Mucosa of stomach (tissue), 1 donor: ENCODE measurements at regions not wholly inside any gene's neighbourhood (a gene's known extent, or its start where the extent isn't known, plus 50 kb on each side); places are given as distances from the start of the nearest gene placed in this dataset.

Source experiments
- H3K27me3 ChIP-seq: one replicate; pipeline ENCODE4 v1.7.0; 2013; ENCODE audit warnings: mild to moderate bottlenecking, low read length; ENCODE audit not compliant: control insufficient read depth, insufficient read depth
- H3K36me3 ChIP-seq: one replicate; pipeline ENCODE4 v1.7.0; 2013; ENCODE audit warnings: low read length; ENCODE audit not compliant: control insufficient read depth, insufficient read depth
- H3K4me1 ChIP-seq: one replicate; pipeline ENCODE4 v1.7.0; 2013; ENCODE audit warnings: mild to moderate bottlenecking, low read length; ENCODE audit not compliant: control insufficient read depth, insufficient read depth
- H3K4me3 ChIP-seq: one replicate; pipeline ENCODE4 v1.7.0; 2013; ENCODE audit warnings: low read length
- H3K9ac ChIP-seq: one replicate; pipeline ENCODE4 v1.7.0; 2013; ENCODE audit warnings: mild to moderate bottlenecking, low read length, moderate library complexity
- H3K9me3 ChIP-seq: one replicate; pipeline ENCODE4 v1.7.0; 2013; ENCODE audit warnings: mild to moderate bottlenecking, low read length, moderate library complexity; ENCODE audit not compliant: control insufficient read depth
- donor health status: Pancreatic carcinoma.

DNA sequence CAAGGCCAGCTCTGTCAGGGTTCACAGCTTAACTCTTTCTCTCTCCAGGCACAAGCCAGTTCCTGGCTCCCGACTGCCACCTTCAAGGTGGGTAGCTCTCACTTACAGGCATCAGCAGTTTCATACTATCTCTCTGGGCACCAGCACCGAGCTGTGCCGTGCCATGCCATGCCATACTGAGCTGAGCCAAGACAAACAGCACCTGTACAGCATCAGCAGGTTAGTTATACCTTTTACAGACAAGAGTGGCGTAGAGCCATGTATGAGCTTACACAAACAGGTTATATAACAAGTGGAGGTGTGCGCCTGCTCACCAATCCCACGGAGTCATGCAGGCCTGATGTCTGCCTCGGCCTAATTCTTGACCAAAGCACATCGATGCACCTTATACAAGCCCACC lies 1098.7 kb downstream of the AACS start:
- H3K4me1 ChIP-seq: no peaks in the 10 kb centered on the region
- no peaks in the 10 kb centered on the region for H3K36me3 ChIP-seq
- H3K9ac ChIP-seq: no peak overlapping the region
- no peaks in the 10 kb centered on the region for H3K27me3 ChIP-seq
- peaks cover 3% of the 10 kb centered on the region for H3K9me3 ChIP-seq
- H3K4me3 ChIP-seq: no peak overlapping the region

DNA sequence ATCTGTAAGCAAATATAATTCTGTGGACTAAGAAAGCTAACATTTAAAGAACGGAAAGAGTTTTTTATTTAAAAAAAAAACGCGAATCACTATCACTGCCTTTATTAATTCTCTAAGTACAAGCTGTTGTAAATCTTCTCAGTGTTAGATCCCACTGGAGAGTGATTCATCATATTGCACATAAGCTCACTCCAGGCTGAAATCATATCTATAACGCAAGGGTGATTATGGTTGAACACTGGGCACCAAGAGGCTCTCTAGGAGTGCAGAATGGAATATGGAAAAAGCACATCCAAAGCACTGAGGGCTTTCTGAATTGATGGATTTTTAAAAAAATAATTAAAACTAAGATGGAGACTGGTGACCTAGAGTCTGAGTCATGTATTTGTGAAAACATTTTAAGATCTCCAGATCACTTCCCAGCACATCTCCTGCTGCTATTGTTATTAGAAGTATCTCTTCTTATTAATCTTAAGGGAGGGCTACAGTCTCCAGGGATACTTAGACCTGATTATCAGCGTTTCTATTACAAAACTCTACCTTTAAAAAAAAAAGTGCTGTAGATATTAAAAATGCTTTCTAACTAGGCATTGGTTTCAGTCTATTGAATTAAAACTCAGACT lies 1106.8 kb downstream of the AACS start:
- H3K4me1 ChIP-seq: no peaks in the 10 kb centered on the region
- no peaks in the 10 kb centered on the region for H3K27me3 ChIP-seq
- no peak overlapping the region for H3K9ac ChIP-seq
- peaks cover 3% of the 10 kb centered on the region for H3K9me3 ChIP-seq
- no peaks in the 10 kb centered on the region for H3K36me3 ChIP-seq
- H3K4me3 ChIP-seq: no peak overlapping the region

DNA sequence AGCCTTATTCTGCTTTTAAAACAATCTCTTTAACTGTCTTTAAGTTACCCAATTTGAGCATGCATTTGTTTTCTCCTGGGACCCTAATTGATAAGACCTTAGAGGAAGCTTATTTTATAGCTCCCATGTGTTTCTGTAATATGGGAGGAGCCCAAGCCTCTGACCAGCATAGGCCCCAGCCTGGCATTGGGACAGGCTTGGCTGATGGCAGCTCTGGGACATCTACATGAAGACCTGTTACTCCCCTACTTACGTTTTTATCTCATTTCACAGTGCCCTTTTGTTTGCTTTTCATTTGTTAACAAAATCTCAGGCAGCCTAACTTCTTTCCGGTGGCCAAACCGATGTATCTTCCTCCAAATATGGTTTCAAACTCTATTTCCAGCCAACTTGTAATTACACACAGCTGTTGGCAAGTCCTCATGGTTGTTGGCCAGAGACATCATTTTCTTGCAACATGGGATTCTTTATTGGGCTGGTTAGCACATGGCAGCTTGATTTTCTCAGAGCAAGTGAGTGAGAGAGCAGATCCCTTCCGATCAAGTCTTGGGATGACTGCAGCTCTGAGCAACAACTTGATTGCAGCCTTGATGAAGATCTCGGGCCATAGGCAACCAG lies 1117.5 kb downstream of the AACS start:
- Histone ChIP-seq H3K9me3 (no peaks in the 10 kb centered on the region), H3K4me1 (no peaks in the 10 kb centered on the region), H3K4me3 (no peak overlapping the region), H3K36me3 (no peaks in the 10 kb centered on the region), H3K27me3 (no peaks in the 10 kb centered on the region), H3K9ac (no peak overlapping the region)

DNA sequence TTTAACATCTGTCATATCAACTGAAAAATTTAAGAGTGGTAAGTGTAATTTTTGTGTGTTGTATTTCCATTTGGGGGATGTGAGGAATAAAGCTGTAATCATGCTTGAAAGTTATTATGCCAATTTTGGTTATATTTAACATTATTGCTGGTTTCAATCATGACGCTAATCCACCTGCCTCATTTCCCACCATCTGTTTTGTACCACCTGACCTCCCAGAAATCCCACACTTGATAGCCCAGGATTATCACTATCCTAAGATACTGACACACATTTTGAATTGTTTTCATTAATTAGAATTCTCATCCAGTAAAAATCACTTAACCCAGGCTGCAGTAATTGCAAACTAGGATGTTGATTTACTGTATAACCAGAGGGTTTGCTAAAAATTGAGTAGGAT lies 1119.8 kb downstream of the AACS start:
- H3K27me3 ChIP-seq: no peaks in the 10 kb centered on the region
- no peak overlapping the region for H3K9ac ChIP-seq
- H3K36me3 ChIP-seq: no peaks in the 10 kb centered on the region
- H3K4me1 ChIP-seq: no peaks in the 10 kb centered on the region
- no peak overlapping the region for H3K4me3 ChIP-seq
- H3K9me3 ChIP-seq: no peaks in the 10 kb centered on the region

DNA sequence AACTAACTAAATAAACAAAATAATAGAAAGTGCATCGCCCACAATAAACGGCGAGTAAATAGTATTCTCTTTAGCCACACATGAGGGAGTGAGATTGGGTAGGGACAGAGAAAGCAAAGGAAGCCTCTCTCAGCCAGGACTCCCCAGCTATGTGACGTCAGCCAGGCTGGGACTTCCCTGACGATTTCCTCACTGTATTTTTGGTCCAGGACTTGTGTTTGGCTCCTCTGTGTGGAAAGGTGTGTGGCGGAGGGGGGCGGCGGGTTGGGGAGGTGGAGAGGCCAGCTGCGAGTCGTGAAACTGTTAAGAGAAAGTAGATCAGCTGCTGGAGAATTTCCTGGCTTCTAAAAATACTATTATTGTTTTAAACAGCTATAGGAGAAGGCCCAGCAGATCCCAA lies 1124.6 kb downstream of the AACS start:
- Histone ChIP-seq H3K4me3 (no peak overlapping the region), H3K27me3 (peaks cover 6% of the 10 kb centered on the region), H3K9me3 (no peaks in the 10 kb centered on the region), H3K36me3 (no peaks in the 10 kb centered on the region), H3K9ac (no peak overlapping the region), H3K4me1 (no peaks in the 10 kb centered on the region)

DNA sequence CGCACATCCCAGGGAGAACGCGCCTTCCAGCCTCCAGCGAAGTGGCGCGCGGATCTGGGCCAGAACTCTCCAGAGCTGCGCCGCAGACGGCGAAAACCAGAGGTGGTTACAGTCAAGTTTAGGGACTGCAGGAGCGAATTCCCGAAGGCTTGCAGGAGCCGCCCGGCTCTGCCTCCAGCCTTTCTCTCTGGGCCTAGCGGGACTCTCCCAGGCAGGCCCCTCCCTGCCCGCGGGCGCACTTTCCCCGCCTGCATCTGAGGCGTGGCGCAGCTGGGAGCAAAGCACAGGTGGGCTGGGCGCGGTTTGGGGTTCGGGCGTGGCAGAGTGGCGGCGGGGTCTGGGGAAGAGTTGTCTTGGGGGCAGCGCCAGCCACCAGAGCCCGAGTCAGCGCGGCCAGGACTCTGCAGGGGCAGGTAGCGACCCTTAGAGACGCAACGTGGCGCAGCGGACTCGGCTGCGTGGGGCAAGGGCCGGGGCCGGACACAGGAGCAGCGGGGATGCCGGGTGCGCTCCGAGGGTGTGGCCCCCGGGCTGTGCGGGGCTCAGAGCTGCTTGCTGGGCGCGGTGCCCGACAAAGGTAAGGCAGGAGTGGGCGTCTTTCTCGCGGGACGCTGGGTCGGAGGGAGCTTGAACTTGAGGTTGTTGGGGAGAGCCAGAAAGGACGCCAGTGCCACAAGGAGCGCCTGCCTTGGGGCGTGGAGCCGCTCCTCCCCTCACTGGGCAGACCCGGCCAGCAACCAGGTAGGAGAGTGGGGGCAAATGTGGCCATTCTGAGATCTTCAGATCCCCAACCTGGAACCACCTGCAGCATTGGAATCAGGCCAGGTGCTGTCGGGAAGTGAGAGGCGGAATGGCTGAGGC lies 1126.0 kb downstream of the AACS start:
- peaks cover 6% of the 10 kb centered on the region for H3K27me3 ChIP-seq
- H3K36me3 ChIP-seq: no peaks in the 10 kb centered on the region
- no peak overlapping the region for H3K9ac ChIP-seq
- no peak overlapping the region for H3K4me3 ChIP-seq
- no peaks in the 10 kb centered on the region for H3K4me1 ChIP-seq
- H3K9me3 ChIP-seq: no peaks in the 10 kb centered on the region

DNA sequence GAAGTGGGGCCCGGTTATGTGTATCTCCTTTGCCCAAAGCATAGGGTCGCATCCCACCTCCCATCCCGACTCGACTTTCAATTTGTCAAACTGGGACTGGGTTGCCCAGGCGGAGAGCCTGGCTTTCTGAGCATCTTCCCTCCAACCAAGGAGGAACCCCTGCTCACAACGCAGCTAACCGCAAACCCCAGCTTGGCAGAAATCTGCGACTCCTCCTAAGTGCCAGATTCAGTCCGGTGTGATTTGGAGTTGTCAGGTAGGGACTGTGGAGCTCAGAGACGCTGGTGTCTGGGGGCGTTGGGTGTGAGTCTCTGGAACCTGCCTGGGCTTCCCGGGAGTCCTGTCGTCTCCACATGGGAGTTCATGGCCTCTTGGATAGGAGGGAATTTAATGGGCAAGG lies 1126.7 kb downstream of the AACS start:
- Histone ChIP-seq H3K4me1 (no peaks in the 10 kb centered on the region), H3K36me3 (no peaks in the 10 kb centered on the region), H3K4me3 (no peak overlapping the region), H3K27me3 (peaks cover 6% of the 10 kb centered on the region), H3K9me3 (no peaks in the 10 kb centered on the region), H3K9ac (no peak overlapping the region)

DNA sequence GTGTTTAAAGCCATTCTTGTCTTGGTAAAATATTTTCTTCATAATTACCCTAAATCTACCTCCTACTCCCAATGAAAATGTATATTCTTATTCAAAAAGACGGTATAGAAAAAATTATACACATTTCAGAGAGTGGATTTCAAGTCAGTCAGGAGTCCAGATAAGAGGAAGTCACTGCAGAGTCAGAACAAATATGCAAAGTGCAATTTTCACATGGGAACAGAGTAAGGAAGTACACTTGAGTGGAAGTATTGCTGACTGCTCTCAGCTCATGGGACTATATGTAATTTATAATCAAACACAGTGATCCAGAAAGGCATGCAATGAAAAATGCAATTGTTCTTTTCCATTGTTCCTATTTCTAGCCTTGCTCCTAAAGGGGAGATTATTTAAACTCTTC lies 1128.0 kb downstream of the AACS start:
- H3K9me3 ChIP-seq: no peaks in the 10 kb centered on the region
- peaks cover 6% of the 10 kb centered on the region for H3K27me3 ChIP-seq
- no peaks in the 10 kb centered on the region for H3K4me1 ChIP-seq
- no peak overlapping the region for H3K9ac ChIP-seq
- H3K36me3 ChIP-seq: no peaks in the 10 kb centered on the region
- H3K4me3 ChIP-seq: no peak overlapping the region

DNA sequence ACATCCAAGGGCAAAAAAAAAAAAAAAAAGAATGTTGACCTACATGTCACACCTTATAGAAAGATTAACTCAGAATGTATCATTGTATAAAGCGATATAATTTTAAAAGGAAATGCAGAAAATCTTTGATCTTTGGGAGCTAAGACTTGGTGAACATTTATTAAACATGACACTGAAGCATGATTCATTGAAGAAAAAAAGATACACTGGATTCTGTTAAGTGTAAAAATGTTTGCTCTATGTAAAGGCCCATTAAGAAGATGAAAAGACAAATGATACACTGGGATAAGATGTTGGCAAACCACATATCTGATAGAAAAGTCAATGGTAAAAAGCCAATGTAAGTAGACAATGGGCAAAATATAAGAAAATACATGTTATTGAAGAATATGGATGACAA lies 1131.0 kb downstream of the AACS start:
- H3K4me1 ChIP-seq: no peaks in the 10 kb centered on the region
- no peak overlapping the region for H3K9ac ChIP-seq
- no peaks in the 10 kb centered on the region for H3K9me3 ChIP-seq
- peaks cover 3% of the 10 kb centered on the region for H3K27me3 ChIP-seq
- H3K4me3 ChIP-seq: no peak overlapping the region
- no peaks in the 10 kb centered on the region for H3K36me3 ChIP-seq

DNA sequence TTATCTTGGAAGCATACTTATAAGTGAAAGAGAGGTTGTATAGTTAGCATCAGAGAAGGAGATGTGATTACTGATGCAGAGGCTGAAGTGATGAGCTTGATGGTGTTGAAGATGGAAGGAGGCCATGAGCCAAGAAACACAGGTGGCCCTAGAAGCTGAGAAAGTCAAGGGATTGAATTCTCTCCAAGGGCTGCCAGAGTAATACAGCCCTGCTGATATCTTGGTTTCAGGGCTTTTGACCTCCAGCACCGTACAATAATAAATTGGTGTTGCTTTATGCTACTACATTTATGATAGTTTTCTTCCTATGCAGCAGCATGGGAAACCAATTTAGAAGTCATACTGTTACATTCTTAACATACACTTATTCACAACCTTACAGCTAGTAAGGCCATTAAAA lies 1133.3 kb downstream of the AACS start:
- Histone ChIP-seq H3K9me3 (no peaks in the 10 kb centered on the region), H3K4me1 (no peaks in the 10 kb centered on the region), H3K4me3 (no peak overlapping the region), H3K36me3 (no peaks in the 10 kb centered on the region), H3K9ac (no peak overlapping the region), H3K27me3 (no peaks in the 10 kb centered on the region)

DNA sequence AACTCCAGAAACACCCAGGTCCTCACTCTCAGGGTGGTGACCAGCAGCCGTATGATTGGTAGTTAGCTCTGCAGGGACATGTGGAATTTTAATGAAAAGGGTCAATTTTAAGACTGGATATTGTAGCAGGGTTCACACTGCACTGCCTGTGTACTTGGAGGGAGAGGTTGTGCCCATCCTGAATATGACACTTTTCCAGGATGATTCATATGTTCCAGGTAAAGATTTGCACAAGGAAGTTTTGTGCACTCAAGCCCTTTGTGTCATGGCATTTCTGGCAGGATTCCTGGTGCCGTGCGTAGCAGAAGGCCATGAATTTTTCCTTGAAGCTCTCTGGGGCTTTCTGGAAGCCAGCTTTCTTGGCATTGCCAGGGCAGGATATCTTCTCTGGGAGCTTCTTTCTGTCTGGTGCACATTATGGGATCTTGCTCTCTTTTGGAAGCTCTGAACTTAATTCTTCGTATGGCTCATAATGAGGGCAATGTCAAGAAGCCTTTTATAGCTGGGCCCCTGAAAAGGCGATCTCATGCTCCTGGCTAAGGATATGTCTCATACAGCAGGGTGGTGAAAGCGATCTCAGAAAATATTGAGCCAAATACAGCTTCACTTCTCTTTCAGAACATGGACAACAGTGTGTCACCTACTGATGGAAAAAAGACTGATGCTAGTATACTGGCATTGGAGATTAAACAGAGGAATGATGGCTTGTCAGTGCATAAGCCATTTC lies 1133.9 kb downstream of the AACS start:
- Histone ChIP-seq H3K4me1 (no peaks in the 10 kb centered on the region), H3K36me3 (no peaks in the 10 kb centered on the region), H3K4me3 (no peak overlapping the region), H3K9ac (no peak overlapping the region), H3K27me3 (no peaks in the 10 kb centered on the region), H3K9me3 (no peaks in the 10 kb centered on the region)
